Right ventricle myocardium superior (tissue), 1 donor: ENCODE measurements at regions not wholly inside any gene's neighbourhood (a gene's known extent, or its start where the extent isn't known, plus 50 kb on each side); places are given as distances from the start of the nearest gene placed in this dataset.

Source experiments
- ATAC-seq: fragments of 200-7000 bp; cut with Tn5 transposase; one replicate; pipeline ENCODE4 v1.9.1; 2020; ENCODE audit warnings: mild to moderate bottlenecking; ENCODE audit not compliant: poor library complexity
- DNase-seq: peaks from one replicate; pipeline ENCODE4 v3.0.0-alpha.2; 2020
- intact Hi-C: fragments of 100-400 bp; cut with DNase I; formaldehyde crosslinking; loops from one replicate; pipeline ENCODE4 v1.11.2; 2022
- donor health status: DM: no; HTN: yes; CAD: no; lungs with severe emphysema.

- intact Hi-C loops = no loop called here
- DNase-seq (no peak), ATAC-seq (no peak)
Measured at GRCh38 chr2:198953328-198953727, 504.4 kb downstream of the SATB2 start.

GRCh38 chr2:198950803-198951202 lies 506.9 kb downstream of the SATB2 start:
- intact Hi-C loops = no loop called here
- ATAC-seq = no peak
- DNase-seq = no peak

GRCh38 chr2:198945496-198945895 lies 512.2 kb downstream of the SATB2 start:
- intact Hi-C loops = no loop called here
- ATAC-seq (no peak), DNase-seq (no peak)

- intact Hi-C loops = no loop called here
- ATAC-seq = no peak
- no peak for DNase-seq
Measured at GRCh38 chr2:198930170-198930569, 527.6 kb downstream of the SATB2 start.

- intact Hi-C loops = no loop called here
- DNase-seq = no peak
- no peak for ATAC-seq
Measured at GRCh38 chr2:198928026-198928425, 529.7 kb downstream of the SATB2 start.

- intact Hi-C loops = no loop called here
- DNase-seq (no peak), ATAC-seq (no peak)
Measured at GRCh38 chr2:198917926-198918720, 539.6 kb downstream of the SATB2 start.

GRCh38 chr2:198917275-198917674 lies 540.5 kb downstream of the SATB2 start:
- DNase-seq = no peak
- no peak for ATAC-seq

GRCh38 chr2:198916548-198917080 lies 541.1 kb downstream of the SATB2 start:
- ATAC-seq (no peak), DNase-seq (no peak)
- intact Hi-C loops = no loop called here

More at GRCh38 chr2:198917275-198917674, 540.5 kb downstream of the SATB2 start:
- intact Hi-C loops = no loop called here

GRCh38 chr2:198913394-198914152 lies 544.2 kb downstream of the SATB2 start:
- DNase-seq (no peak), ATAC-seq (no peak)
- intact Hi-C loops = no loop called here

- intact Hi-C loops = no loop called here
- no peak for ATAC-seq
- no peak for DNase-seq
Measured at GRCh38 chr2:198909525-198910267, 548.0 kb downstream of the SATB2 start.

GRCh38 chr2:198905881-198906612 lies 551.7 kb downstream of the SATB2 start:
- no peak for DNase-seq
- no peak for ATAC-seq
- intact Hi-C loops = no loop called here

- no peak for ATAC-seq
- intact Hi-C loops = no loop called here
- no peak for DNase-seq
Measured at GRCh38 chr2:198901894-198902293, 555.8 kb downstream of the SATB2 start.

- DNase-seq = no peak
- ATAC-seq = no peak
- intact Hi-C loops = no loop called here
Measured at GRCh38 chr2:198900141-198900540, 557.6 kb downstream of the SATB2 start.

- DNase-seq (no peak), ATAC-seq (no peak)
- intact Hi-C loops = no loop called here
Measured at GRCh38 chr2:198890490-198890889, 567.2 kb downstream of the SATB2 start.

- intact Hi-C loops = no loop called here
- DNase-seq = no peak
- no peak for ATAC-seq
Measured at GRCh38 chr2:198883604-198884003, 574.1 kb downstream of the SATB2 start.

- DNase-seq (no peak), ATAC-seq (no peak)
- intact Hi-C loops = no loop called here
Measured at GRCh38 chr2:198880986-198881385, 576.8 kb downstream of the SATB2 start.

GRCh38 chr2:198880421-198880820 lies 577.3 kb downstream of the SATB2 start:
- DNase-seq (no peak), ATAC-seq (no peak)
- intact Hi-C loops = no loop called here

- ATAC-seq = no peak
- no peak for DNase-seq
- intact Hi-C loops = no loop called here
Measured at GRCh38 chr2:198874472-198874858, 583.3 kb downstream of the SATB2 start.
